ENCODE measurements at regions not wholly inside any gene's neighbourhood (a gene's known extent, or its start where the extent isn't known, plus 50 kb on each side); places are given as distances from the start of the nearest gene placed in this dataset.

GRCh38 chr14:104232070-104232484 is 93.7 kb downstream of the KIF26A start:
- ATAC-seq = no peak
- in situ Hi-C loops (cut with MboI) = no loop called here
- H4K20me1 ChIP-seq (replicated peaks; ENCODE audit: control insufficient read depth, insufficient read depth, low read length) = no peaks in the 10 kb centered on the region
- TF ChIP-seq ZBTB5 (IDR thresholded peaks at IDR 0.05) (no peak), TSHZ1 (CRISPR knock-in tag; IDR thresholded peaks at IDR 0.05) (no peak), CHD7 (IDR thresholded peaks at IDR 0.05; ENCODE audit: low read depth, low read length) (no peak), POLR2H (tag; IDR thresholded peaks at IDR 0.05; ENCODE audit: low read depth) (no peak)

More at GRCh38 chr14:104232070-104232484, 93.7 kb downstream of the KIF26A start:
- Histone ChIP-seq H3K79me2 (ENCODE audit: control insufficient read depth, insufficient read depth, low read length) (no peaks in the 10 kb centered on the region), H3K9ac (ENCODE audit: insufficient read depth in 1 of 2, low read depth in 2 of 2, low read length in 2 of 2) (no peak overlapping the region), H2AFZ (ENCODE audit: low read depth, low read length) (no peak overlapping the region), H3K27me3 (ENCODE audit: control insufficient read depth in 2 of 2, insufficient read depth in 2 of 2, low read length in 2 of 2) (no peaks in the 10 kb centered on the region), H3K4me1 (replicated peaks in 1 of 2; ENCODE audit: control insufficient read depth in 2 of 2, insufficient read depth in 2 of 2, low read length in 2 of 2) (no peaks in the 10 kb centered on the region), H3K9me1 (ENCODE audit: control insufficient read depth, insufficient read depth, low read length) (no peaks in the 10 kb centered on the region), H3K36me3 (ENCODE audit: control insufficient read depth, insufficient read depth, low read length) (no peaks in the 10 kb centered on the region), H3K4me2 (ENCODE audit: insufficient read depth, low read length) (no peak overlapping the region), H3K4me3 (no peak overlapping the region), H3K27ac (ENCODE audit: extremely low read depth, low read depth, low read length) (no peak overlapping the region), H3K9me3 (replicated peaks; ENCODE audit: control insufficient read depth, insufficient read depth, low read depth, low read length) (no peaks in the 10 kb centered on the region)
- CTCF ChIA-PET (ENCODE audit: low intra/inter-chr PET ratio) = no interaction called here
- WGBS (ENCODE audit: insufficient coverage, low coverage, missing lambda C conversion rate) = 2% methylated on average over 4 of the region's 4 CpGs
- intact Hi-C loops (cut with micrococcal nuclease) = no loop called here
- FAIRE-seq (no peak), DNase-seq (ENCODE audit: extremely low read depth in 1 of 4, low spot score in 3 of 4) (no peak)
- POLR2A ChIA-PET = no interaction called here
- BruUV-seq (replicated peaks) = no TSS peak

All from K562 (cell line).